Karpas-422 (cell line): ENCODE measurements at regions not wholly inside any gene's neighbourhood (a gene's known extent, or its start where the extent isn't known, plus 50 kb on each side); places are given as distances from the start of the nearest gene placed in this dataset.

Experiments
- DNase-seq: peaks from one replicate; pipeline ENCODE4 v3.0.0-alpha.2; 2015
- H2AFZ ChIP-seq: fragments of 200-600 bp; sonication (generic); 2 replicates; pipeline ENCODE4 v1.6.1; 2014; ENCODE audit warnings: antibody characterized with exemption, low read length, mixed read lengths
- H3K27ac ChIP-seq: fragments of 200-600 bp; sonication (generic); 2 replicates; pipeline ENCODE4 v1.5.1; 2014; ENCODE audit warnings: mild to moderate bottlenecking, low read length, moderate library complexity
- H3K27me3 ChIP-seq: fragments of 200-600 bp; sonication (generic); 2 replicates; pipeline ENCODE4 v1.6.1; 2014; ENCODE audit warnings: low read length, mixed read lengths
- H3K36me3 ChIP-seq: fragments of 200-600 bp; sonication (generic); 2 replicates; pipeline ENCODE4 v1.6.1; 2014; ENCODE audit warnings: low read length, mixed read lengths; ENCODE audit not compliant: insufficient read depth
- H3K4me1 ChIP-seq: fragments of 200-600 bp; sonication (generic); 2 replicates; pipeline ENCODE4 v1.6.1; 2014; ENCODE audit warnings: mild to moderate bottlenecking, low read length, mixed read lengths
- H3K4me2 ChIP-seq: fragments of 200-600 bp; sonication (generic); 2 replicates; pipeline ENCODE4 v1.6.1; 2014; ENCODE audit warnings: low read length, low read depth, mild to moderate bottlenecking; ENCODE audit not compliant: poor library complexity, severe bottlenecking
- H3K4me3 ChIP-seq: fragments of 200-600 bp; sonication (generic); 2 replicates; pipeline ENCODE4 v1.5.1; 2014; ENCODE audit warnings: mild to moderate bottlenecking, antibody characterized with exemption, low read length, mixed read lengths
- H3K79me2 ChIP-seq: fragments of 200-600 bp; sonication (generic); 2 replicates; pipeline ENCODE4 v1.6.1; 2014; ENCODE audit warnings: mild to moderate bottlenecking, low read length, mixed read lengths
- H3K9ac ChIP-seq: fragments of 200-600 bp; sonication (generic); 2 replicates; pipeline ENCODE4 v1.6.0; 2014; ENCODE audit warnings: low read length
- H3K9me2 ChIP-seq: fragments of 200-600 bp; sonication (generic), shearing (Covaris generic); replicated peaks from 2 replicates; pipeline ENCODE4 v1.6.0; 2014; ENCODE audit warnings: mild to moderate bottlenecking, low read length, moderate library complexity; ENCODE audit not compliant: insufficient read depth
- H3K9me3 ChIP-seq: fragments of 300-700, 200-600 bp; sonication (generic); 2 replicates; pipeline ENCODE4 v1.6.1; 2014; ENCODE audit warnings: low read length, mixed read lengths
- H4K20me1 ChIP-seq: fragments of 200-600 bp; sonication (generic); 2 replicates; pipeline ENCODE4 v1.6.1; 2014; ENCODE audit warnings: mild to moderate bottlenecking, antibody characterized with exemption, low read length, low read depth; ENCODE audit not compliant: insufficient read depth

DNA sequence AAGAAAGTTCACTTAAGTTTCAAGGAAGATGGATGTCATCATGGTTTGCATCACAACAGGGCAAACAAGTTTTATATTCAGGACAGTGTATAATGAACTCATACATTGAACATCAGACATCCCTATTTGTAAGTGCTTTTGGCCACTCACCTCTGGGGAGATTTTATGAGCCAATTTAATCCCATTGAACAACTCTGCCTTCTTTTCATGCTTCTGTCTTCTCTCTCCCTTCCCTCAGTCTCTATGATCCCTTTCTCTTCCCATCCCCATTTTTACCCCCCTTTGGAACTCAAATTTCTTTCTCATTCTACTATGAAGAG, 234.3 kb upstream of the POU2AF2 start:
- Histone ChIP-seq H3K27me3 (no peaks in the 10 kb centered on the region), H3K4me3 (no peak overlapping the region), H4K20me1 (no peaks in the 10 kb centered on the region), H3K4me1 (peaks cover 5% of the 10 kb centered on the region), H3K27ac (no peak overlapping the region), H3K9ac (no peak overlapping the region), H3K9me2 (no peaks in the 10 kb centered on the region), H3K36me3 (no peaks in the 10 kb centered on the region), H3K79me2 (no peaks in the 10 kb centered on the region), H2AFZ (no peak overlapping the region), H3K4me2 (no peak overlapping the region), H3K9me3 (no peaks in the 10 kb centered on the region)
- no peak for DNase-seq

DNA sequence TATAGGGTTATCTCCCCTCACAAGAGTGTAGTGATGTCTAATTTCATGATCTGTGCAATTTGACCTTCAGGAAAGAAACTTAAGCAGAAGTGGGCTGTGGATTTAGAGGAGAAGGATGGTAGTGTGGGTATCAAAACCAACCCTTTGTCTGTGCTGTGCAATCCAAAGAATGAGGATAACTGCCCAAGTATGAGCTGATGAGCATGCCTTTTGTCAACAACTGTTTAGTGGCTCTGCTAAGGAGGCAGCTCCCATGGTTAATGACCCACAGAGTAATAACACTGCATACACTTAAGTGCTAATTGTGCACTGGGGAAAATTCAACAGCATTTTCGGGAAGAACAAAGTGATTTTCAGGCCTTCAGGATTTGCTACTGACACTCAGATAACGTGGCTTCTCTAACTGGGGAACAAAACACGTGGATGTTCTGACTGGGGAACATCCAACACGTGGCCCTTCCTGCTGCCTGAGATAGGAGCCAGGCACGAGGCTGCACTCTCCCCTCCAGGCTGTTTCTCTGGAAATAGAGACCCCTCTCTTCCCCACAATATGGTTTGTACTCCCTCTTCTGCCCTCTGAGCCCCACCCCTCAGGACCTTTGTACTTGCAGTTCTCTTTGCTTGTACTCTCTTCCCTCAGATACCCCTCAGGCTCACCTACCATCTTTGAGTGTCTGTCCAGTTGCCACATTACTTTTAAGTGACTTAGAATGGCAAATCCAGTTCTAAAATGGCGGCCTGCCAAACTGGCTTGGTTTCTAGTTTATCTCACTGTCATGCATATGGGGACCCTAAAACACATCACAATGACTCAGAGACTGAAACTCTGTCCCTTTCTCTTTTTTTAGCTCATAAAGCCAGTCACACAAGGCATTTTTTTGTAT, 234.9 kb upstream of the POU2AF2 start:
- no peak for DNase-seq

DNA sequence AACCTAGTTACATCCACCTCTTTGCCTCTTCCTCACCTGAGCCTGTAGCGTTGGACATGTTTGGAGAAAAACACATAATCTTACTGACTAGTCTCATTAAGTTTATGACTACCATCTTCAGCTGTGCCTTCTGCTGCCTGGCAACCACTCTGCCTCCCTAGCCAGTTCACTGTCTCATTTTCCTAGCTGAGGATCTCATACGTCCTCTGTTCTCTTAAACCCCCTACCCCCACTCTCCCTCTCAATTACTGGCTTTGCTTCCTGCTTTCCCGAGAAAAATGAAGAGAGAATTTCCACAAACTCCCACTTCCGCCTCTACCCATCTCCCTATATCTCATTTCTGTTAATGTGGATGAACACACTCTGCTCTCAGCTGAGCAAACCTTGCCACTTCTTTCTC, 239.3 kb upstream of the POU2AF2 start:
- no peak overlapping the region for H3K9ac ChIP-seq
- H3K27ac ChIP-seq: no peak overlapping the region
- no peak for DNase-seq
- 0 out of 2 replicates have a peak overlapping the region, but pooled peaks have one; percentile 0 for H3K4me3 ChIP-seq
- H3K27me3 ChIP-seq: no peaks in the 10 kb centered on the region
- H2AFZ ChIP-seq: no peak overlapping the region
- H3K4me1 ChIP-seq: peaks cover 17% of the 10 kb centered on the region
- no peaks in the 10 kb centered on the region for H3K9me3 ChIP-seq
- H4K20me1 ChIP-seq: 0 out of 2 replicates have a peak, but pooled peaks cover 5% of the 10 kb centered on the region
- no peaks in the 10 kb centered on the region for H3K36me3 ChIP-seq
- H3K79me2 ChIP-seq: no peaks in the 10 kb centered on the region
- no peaks in the 10 kb centered on the region for H3K9me2 ChIP-seq
- peak overlapping the region; percentile 33 for H3K4me2 ChIP-seq

More for the DNA sequence above, 234.9 kb upstream of the POU2AF2 start:
- no peaks in the 10 kb centered on the region for H4K20me1 ChIP-seq
- H3K4me2 ChIP-seq: no peak overlapping the region
- H2AFZ ChIP-seq: no peak overlapping the region
- H3K4me1 ChIP-seq: peaks cover 11% of the 10 kb centered on the region
- H3K79me2 ChIP-seq: no peaks in the 10 kb centered on the region
- no peaks in the 10 kb centered on the region for H3K27me3 ChIP-seq
- H3K9me2 ChIP-seq: no peaks in the 10 kb centered on the region
- no peaks in the 10 kb centered on the region for H3K9me3 ChIP-seq
- H3K9ac ChIP-seq: no peak overlapping the region
- H3K4me3 ChIP-seq: no peak overlapping the region
- no peaks in the 10 kb centered on the region for H3K36me3 ChIP-seq
- H3K27ac ChIP-seq: no peak overlapping the region

DNA sequence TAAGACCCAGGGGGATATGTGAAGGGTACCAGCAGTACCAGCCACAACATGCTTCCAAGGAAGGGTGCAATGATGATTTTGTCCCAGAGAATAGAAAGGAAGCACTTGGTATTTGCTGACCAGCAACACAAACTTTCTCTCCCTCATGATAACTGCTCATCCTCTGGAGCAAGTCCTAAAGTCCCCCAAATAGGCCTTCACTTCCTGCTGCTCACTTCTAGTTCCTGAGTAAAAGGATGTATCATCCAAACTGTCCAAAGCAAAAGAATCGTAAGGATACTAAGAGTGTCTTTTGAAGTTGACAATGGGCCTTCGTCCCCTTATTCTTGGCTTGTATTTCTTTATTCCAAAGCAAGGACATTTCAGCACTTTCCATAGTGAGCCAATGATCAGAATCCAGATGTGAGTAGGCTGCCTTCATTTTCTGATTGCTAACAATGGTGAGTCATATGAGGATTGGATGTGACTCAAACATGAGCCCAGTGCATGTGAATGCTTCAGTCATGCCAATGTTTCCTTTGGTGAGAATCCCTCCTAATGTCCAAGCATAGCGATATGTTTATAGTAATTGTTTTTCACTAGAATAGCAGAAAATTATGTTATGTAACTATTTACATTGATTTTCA, 243.4 kb upstream of the POU2AF2 start:
- Histone ChIP-seq H3K9me3 (no peaks in the 10 kb centered on the region), H3K79me2 (no peaks in the 10 kb centered on the region), H3K27ac (no peak overlapping the region), H3K27me3 (no peaks in the 10 kb centered on the region), H3K4me2 (no peak overlapping the region), H3K4me3 (no peak overlapping the region), H3K9me2 (no peaks in the 10 kb centered on the region), H2AFZ (no peak overlapping the region), H3K9ac (no peak overlapping the region), H4K20me1 (0 out of 2 replicates have a peak, but pooled peaks cover 5% of the 10 kb centered on the region), H3K36me3 (no peaks in the 10 kb centered on the region), H3K4me1 (peaks cover 17% of the 10 kb centered on the region)
- DNase-seq: no peak

DNA sequence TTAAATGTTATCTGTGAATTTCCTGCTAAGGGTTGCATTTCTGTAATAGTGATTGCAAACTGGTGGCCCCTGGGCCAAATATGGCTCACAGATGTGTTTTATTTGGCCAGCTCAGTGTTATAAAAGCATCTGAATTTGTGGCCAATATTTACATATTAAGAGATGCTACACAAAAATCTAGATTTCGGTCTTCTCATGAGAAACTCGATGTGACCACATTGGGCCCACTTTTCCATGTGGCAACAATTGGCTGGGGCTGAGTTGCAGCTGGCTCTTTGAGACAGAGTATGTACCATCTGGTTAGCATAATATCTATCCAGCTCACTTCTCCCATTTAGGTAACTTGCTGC, 244.5 kb upstream of the POU2AF2 start:
- H3K36me3 ChIP-seq: no peaks in the 10 kb centered on the region
- no peak overlapping the region for H3K4me2 ChIP-seq
- no peak overlapping the region for H3K9ac ChIP-seq
- peaks cover 10% of the 10 kb centered on the region for H3K4me1 ChIP-seq
- no peaks in the 10 kb centered on the region for H3K9me3 ChIP-seq
- no peaks in the 10 kb centered on the region for H3K79me2 ChIP-seq
- no peak overlapping the region for H2AFZ ChIP-seq
- no peak overlapping the region for H3K27ac ChIP-seq
- DNase-seq: no peak
- no peaks in the 10 kb centered on the region for H3K27me3 ChIP-seq
- no peaks in the 10 kb centered on the region for H3K9me2 ChIP-seq
- no peak overlapping the region for H3K4me3 ChIP-seq
- 0 out of 2 replicates have a peak, but pooled peaks cover 5% of the 10 kb centered on the region for H4K20me1 ChIP-seq

DNA sequence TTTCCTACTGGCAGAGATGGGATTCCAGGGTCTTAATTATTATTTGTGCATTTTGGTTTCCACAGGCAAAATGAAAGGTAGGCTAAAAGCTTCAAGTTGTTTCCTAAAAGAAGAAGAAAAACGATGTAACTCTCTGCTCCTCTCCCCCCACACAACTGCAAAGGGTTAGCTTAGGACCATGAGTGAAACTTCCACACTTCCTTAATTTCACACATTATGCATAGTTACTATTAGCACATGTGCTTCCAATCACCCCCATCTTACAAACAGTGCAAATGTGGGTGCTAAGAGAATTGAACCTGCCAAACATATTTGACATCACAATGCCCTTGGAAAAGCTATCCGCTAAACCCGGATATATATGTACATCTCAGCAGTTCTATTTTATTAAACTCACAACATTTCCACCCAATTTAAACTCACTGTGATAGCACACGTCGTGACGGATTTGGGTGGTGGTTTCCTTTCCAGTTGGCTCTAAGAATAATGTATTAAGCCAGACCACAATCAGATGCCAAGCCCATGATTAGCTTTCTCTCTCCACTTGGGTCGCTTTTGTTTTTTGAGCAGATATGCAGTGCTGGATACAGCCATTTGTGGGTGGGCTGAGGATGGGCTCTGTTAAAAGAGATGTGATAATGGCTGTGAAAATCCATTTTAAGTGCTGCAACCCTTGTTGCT, 245.0 kb upstream of the POU2AF2 start:
- Histone ChIP-seq H3K4me3 (no peak overlapping the region), H3K36me3 (no peaks in the 10 kb centered on the region), H3K79me2 (no peaks in the 10 kb centered on the region), H2AFZ (no peak overlapping the region), H3K9me3 (no peaks in the 10 kb centered on the region), H3K4me2 (no peak overlapping the region), H3K9ac (no peak overlapping the region), H3K27ac (no peak overlapping the region), H3K4me1 (peaks cover 5% of the 10 kb centered on the region), H3K27me3 (no peaks in the 10 kb centered on the region), H4K20me1 (0 out of 2 replicates have a peak, but pooled peaks cover 5% of the 10 kb centered on the region), H3K9me2 (no peaks in the 10 kb centered on the region)
- no peak for DNase-seq

DNA sequence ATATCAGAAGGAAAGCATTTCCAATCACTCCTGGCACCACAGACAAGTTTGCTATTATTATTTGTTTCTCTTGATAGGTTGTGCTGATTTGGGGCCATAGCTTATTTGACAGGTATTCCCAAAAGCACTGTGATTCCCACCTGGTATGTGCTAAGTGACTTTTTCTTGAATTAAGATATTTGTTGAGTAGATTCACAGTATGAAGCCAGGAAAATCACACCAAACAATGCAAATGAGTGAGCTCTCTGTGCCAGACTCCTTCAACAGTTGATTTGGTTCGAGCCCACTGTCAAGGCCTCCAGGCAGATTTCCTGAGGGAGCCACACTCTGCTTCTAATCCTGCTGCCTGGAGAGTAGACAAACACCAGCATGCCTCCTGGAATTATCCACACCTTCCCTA, 253.0 kb upstream of the POU2AF2 start:
- H3K27ac ChIP-seq: no peak overlapping the region
- H3K36me3 ChIP-seq: no peaks in the 10 kb centered on the region
- no peaks in the 10 kb centered on the region for H3K9me2 ChIP-seq
- no peak overlapping the region for H2AFZ ChIP-seq
- H3K4me1 ChIP-seq: no peaks in the 10 kb centered on the region
- no peaks in the 10 kb centered on the region for H3K9me3 ChIP-seq
- H3K27me3 ChIP-seq: no peaks in the 10 kb centered on the region; the same call in 1 of the 2 replicates
- H4K20me1 ChIP-seq: no peaks in the 10 kb centered on the region
- no peak overlapping the region for H3K4me3 ChIP-seq
- H3K9ac ChIP-seq: no peak overlapping the region
- DNase-seq: no peak
- no peaks in the 10 kb centered on the region for H3K79me2 ChIP-seq
- no peak overlapping the region for H3K4me2 ChIP-seq

DNA sequence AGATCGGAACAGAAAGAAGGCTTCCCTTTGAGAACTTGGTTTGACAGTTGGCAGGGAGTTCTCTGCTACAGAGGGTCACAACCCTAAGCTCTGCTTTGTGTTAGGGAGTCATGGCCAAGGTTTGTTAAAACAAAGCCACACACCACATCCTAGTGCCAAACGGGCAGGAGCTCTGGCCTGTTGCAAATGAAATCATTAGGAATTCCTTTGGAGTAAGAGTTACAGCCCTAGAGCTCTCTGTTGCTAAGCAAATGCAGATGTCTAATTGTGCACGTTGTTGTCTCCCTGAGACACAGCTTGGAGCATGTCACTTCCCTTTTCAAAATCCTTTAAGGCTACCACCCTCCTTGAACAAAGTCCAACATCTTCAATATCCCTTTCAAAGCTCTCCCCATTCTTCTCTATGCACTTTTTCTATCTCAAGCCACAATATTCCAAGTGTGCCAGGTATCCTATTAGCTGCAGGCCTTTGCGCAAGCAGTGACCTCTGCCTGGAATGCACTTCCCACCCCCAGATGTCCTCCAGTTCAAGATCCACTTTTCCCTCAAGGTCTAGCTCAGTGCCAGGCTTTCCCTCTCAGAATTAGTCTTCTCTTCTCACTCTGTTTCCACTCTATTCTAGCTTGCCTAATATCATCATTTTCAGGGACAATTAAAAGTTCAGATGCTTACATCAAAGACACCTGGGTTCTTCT, 253.7 kb upstream of the POU2AF2 start:
- DNase-seq: no peak
- Histone ChIP-seq H3K4me3 (no peak overlapping the region), H3K79me2 (no peaks in the 10 kb centered on the region), H3K27ac (no peak overlapping the region), H3K9me2 (no peaks in the 10 kb centered on the region), H3K9ac (no peak overlapping the region), H2AFZ (no peak overlapping the region), H3K36me3 (no peaks in the 10 kb centered on the region), H3K9me3 (no peaks in the 10 kb centered on the region), H3K4me1 (no peaks in the 10 kb centered on the region), H3K27me3 (no peaks in the 10 kb centered on the region; the same call in 1 of the 2 replicates), H4K20me1 (no peaks in the 10 kb centered on the region), H3K4me2 (no peak overlapping the region)
